GM20431 (cell line): ENCODE measurements at regions not wholly inside any gene's neighbourhood (a gene's known extent, or its start where the extent isn't known, plus 50 kb on each side); places are given as distances from the start of the nearest gene placed in this dataset.

ENCODE experiments used
- in situ Hi-C: fragments of 300-500 bp; cut with MseI, MboI; formaldehyde crosslinking; loops from one replicate; pipeline ENCODE4 v1.15.0; 2020; ENCODE audit warnings: low sequenced_read_pairs; ENCODE audit not compliant: unreplicated experiment

GRCh38 chr1:222306512-222306911 lies 241.4 kb downstream of the HHIPL2 start:
- in situ Hi-C loops, result no loop called here

- in situ Hi-C loops, result no loop called here
Measured at GRCh38 chr1:222306011-222306410, 241.9 kb downstream of the HHIPL2 start.

- in situ Hi-C loops, result no loop called here
Measured at GRCh38 chr1:222301652-222302051, 246.3 kb downstream of the HHIPL2 start.

- in situ Hi-C loops, result no loop called here
Measured at GRCh38 chr1:222299524-222299923, 248.4 kb downstream of the HHIPL2 start.

- in situ Hi-C loops, result no loop called here
Measured at GRCh38 chr1:222290866-222291265, 257.0 kb downstream of the HHIPL2 start.

GRCh38 chr1:222288053-222288452 lies 259.9 kb downstream of the HHIPL2 start:
- in situ Hi-C loops, result no loop called here

GRCh38 chr1:222286011-222286410 lies 261.9 kb downstream of the HHIPL2 start:
- in situ Hi-C loops, result no loop called here

GRCh38 chr1:222285526-222285925 lies 262.4 kb downstream of the HHIPL2 start:
- in situ Hi-C loops, result no loop called here

GRCh38 chr1:222284466-222284865 lies 263.4 kb downstream of the HHIPL2 start:
- in situ Hi-C loops, result no loop called here

- in situ Hi-C loops, result no loop called here
Measured at GRCh38 chr1:222283147-222283768, 264.6 kb downstream of the HHIPL2 start.

- in situ Hi-C loops, result no loop called here
Measured at GRCh38 chr1:222279591-222279990, 268.3 kb downstream of the HHIPL2 start.

GRCh38 chr1:222278501-222278900 lies 269.4 kb downstream of the HHIPL2 start:
- in situ Hi-C loops, result no loop called here

GRCh38 chr1:222275729-222276465 lies 272.0 kb downstream of the HHIPL2 start:
- in situ Hi-C loops, result no loop called here

GRCh38 chr1:222275001-222275728 lies 272.7 kb downstream of the HHIPL2 start:
- in situ Hi-C loops, result no loop called here

- in situ Hi-C loops, result no loop called here
Measured at GRCh38 chr1:222266223-222267196, 281.4 kb downstream of the HHIPL2 start.

GRCh38 chr1:222263791-222264190 lies 284.1 kb downstream of the HHIPL2 start:
- in situ Hi-C loops, result no loop called here

- in situ Hi-C loops, result no loop called here
Measured at GRCh38 chr1:222257027-222257426, 290.9 kb downstream of the HHIPL2 start.

GRCh38 chr1:222256058-222256457 lies 291.8 kb downstream of the HHIPL2 start:
- in situ Hi-C loops, result no loop called here

- in situ Hi-C loops, result no loop called here
Measured at GRCh38 chr1:222252788-222253187, 295.1 kb downstream of the HHIPL2 start.

- in situ Hi-C loops, result no loop called here
Measured at GRCh38 chr1:222251847-222252246, 296.1 kb downstream of the HHIPL2 start.
